ENCODE measurements at regions not wholly inside any gene's neighbourhood (a gene's known extent, or its start where the extent isn't known, plus 50 kb on each side); places are given as distances from the start of the nearest gene placed in this dataset.

- no peaks in the 10 kb centered on the region for H3F3A ChIP-seq (ENCODE audit: control insufficient read depth, insufficient read depth)
- peaks cover 10% of the 10 kb centered on the region for H3K4me1 ChIP-seq (ENCODE audit: control insufficient read depth, low read length)
- no peak for TF ChIP-seq EZH2phosphoT487 (IDR thresholded peaks at IDR 0.05; ENCODE audit: borderline replicate concordance, low read length)
- no peak for TF ChIP-seq CTCF (IDR thresholded peaks at IDR 0.05; ENCODE audit: low read depth, low read length, poor library complexity, severe bottlenecking)
- H3K36me3 ChIP-seq (ENCODE audit: control insufficient read depth, low read length), result no peaks in the 10 kb centered on the region
- H3K9me2 ChIP-seq (replicated peaks; ENCODE audit: control insufficient read depth, low read length), result no peaks in the 10 kb centered on the region
- H3K9me3 ChIP-seq (ENCODE audit: control insufficient read depth, insufficient read depth, low read length), result 0 out of 2 replicates have a peak, but pooled peaks cover 2% of the 10 kb centered on the region
- no peak overlapping the region for H3K4me3 ChIP-seq (ENCODE audit: low read length)
- H3K27ac ChIP-seq (ENCODE audit: low read depth, low read length), result no peak overlapping the region
- H3K4me2 ChIP-seq (ENCODE audit: low read length), result no peak overlapping the region
- no peaks in the 10 kb centered on the region for H3K27me3 ChIP-seq (ENCODE audit: control insufficient read depth, low read length)
- H4K20me1 ChIP-seq (ENCODE audit: control insufficient read depth, insufficient read depth, low read depth, low read length), result no peaks in the 10 kb centered on the region
- no peaks in the 10 kb centered on the region for H3K79me2 ChIP-seq (ENCODE audit: control insufficient read depth, low read length)
Observed at GRCh38 chr22:48451891-48452290, 1375.8 kb downstream of the BRD1 start.

GRCh38 chr22:48450188-48450825, 1377.4 kb downstream of the BRD1 start:
- Histone ChIP-seq H4K20me1 (ENCODE audit: control insufficient read depth, insufficient read depth, low read depth, low read length) (no peaks in the 10 kb centered on the region), H3F3A (ENCODE audit: control insufficient read depth, insufficient read depth) (no peaks in the 10 kb centered on the region), H3K9me2 (replicated peaks; ENCODE audit: control insufficient read depth, low read length) (no peaks in the 10 kb centered on the region), H3K4me2 (ENCODE audit: low read length) (no peak overlapping the region), H3K27ac (ENCODE audit: low read depth, low read length) (no peak overlapping the region), H3K9me3 (ENCODE audit: control insufficient read depth, insufficient read depth, low read length) (0 out of 2 replicates have a peak, but pooled peaks cover 2% of the 10 kb centered on the region), H3K36me3 (ENCODE audit: control insufficient read depth, low read length) (no peaks in the 10 kb centered on the region), H3K79me2 (ENCODE audit: control insufficient read depth, low read length) (no peaks in the 10 kb centered on the region), H3K27me3 (ENCODE audit: control insufficient read depth, low read length) (no peaks in the 10 kb centered on the region), H3K4me1 (ENCODE audit: control insufficient read depth, low read length) (peaks cover 12% of the 10 kb centered on the region), H3K4me3 (ENCODE audit: low read length) (no peak overlapping the region)
- TF ChIP-seq EZH2phosphoT487 (IDR thresholded peaks at IDR 0.05; ENCODE audit: borderline replicate concordance, low read length) (no peak), CTCF (IDR thresholded peaks at IDR 0.05; ENCODE audit: low read depth, low read length, poor library complexity, severe bottlenecking) (no peak)

GRCh38 chr22:48449466-48450187, 1378.0 kb downstream of the BRD1 start:
- Histone ChIP-seq H3K9me3 (ENCODE audit: control insufficient read depth, insufficient read depth, low read length) (0 out of 2 replicates have a peak, but pooled peaks cover 2% of the 10 kb centered on the region), H3K4me2 (ENCODE audit: low read length) (no peak overlapping the region), H3F3A (ENCODE audit: control insufficient read depth, insufficient read depth) (no peaks in the 10 kb centered on the region), H3K27me3 (ENCODE audit: control insufficient read depth, low read length) (no peaks in the 10 kb centered on the region), H3K27ac (ENCODE audit: low read depth, low read length) (no peak overlapping the region), H3K4me1 (ENCODE audit: control insufficient read depth, low read length) (peaks cover 19% of the 10 kb centered on the region), H3K36me3 (ENCODE audit: control insufficient read depth, low read length) (no peaks in the 10 kb centered on the region), H3K9me2 (replicated peaks; ENCODE audit: control insufficient read depth, low read length) (no peaks in the 10 kb centered on the region), H3K4me3 (ENCODE audit: low read length) (no peak overlapping the region), H4K20me1 (ENCODE audit: control insufficient read depth, insufficient read depth, low read depth, low read length) (no peaks in the 10 kb centered on the region), H3K79me2 (ENCODE audit: control insufficient read depth, low read length) (no peaks in the 10 kb centered on the region)
- TF ChIP-seq EZH2phosphoT487 (IDR thresholded peaks at IDR 0.05; ENCODE audit: borderline replicate concordance, low read length) (no peak), CTCF (IDR thresholded peaks at IDR 0.05; ENCODE audit: low read depth, low read length, poor library complexity, severe bottlenecking) (no peak)
